GM18907 (cell line): ENCODE measurements at regions not wholly inside any gene's neighbourhood (a gene's known extent, or its start where the extent isn't known, plus 50 kb on each side); places are given as distances from the start of the nearest gene placed in this dataset.
A peak's percentile ranks its signal among the peaks of the same experiment; 100 is the strongest.

Source experiments
- ATAC-seq: cut with Tn5 transposase; IDR thresholded peaks from one replicate; pipeline ENCODE4 v1.9.1; 2021; ENCODE audit warnings: mild to moderate bottlenecking, moderate library complexity; ENCODE audit not compliant: unreplicated experiment

DNA sequence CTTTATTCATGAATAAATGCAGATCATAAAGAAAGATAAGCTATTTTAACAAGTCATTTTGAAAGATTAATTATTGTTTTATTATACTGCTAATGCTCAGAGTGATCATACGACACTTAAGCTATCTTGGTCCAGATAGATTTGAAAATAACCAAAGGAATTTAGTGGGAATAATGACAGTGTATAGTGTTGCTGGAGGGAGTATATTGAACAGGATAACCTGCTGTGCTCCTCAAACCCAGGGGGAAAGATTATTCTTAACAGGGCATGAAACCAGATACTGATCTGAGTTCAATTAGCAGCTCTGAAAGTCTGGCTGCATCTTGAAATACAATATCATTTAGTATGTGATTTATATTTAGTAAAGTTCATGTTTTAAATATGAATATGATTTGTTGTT, 216.3 kb upstream of the ITGA4 start:
- no peak for ATAC-seq

DNA sequence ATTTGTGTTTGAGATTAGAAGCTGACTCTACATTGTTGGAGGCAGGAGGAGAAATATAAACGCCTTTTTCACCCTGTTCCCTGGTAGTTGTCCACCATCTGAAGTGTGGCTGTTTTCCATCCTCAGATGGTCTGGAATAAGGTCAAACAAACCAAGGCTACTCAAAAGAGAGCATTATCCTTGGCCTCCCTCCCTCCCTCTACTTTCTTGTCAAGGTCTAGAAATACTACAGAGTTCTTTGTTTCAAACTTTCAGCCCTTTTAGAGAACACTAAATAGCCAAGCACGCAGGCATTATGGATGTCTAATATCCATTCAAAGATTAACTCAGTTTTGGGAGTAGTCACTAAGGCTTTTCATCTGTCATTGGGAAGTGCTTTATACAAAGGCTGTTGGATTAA, 215.8 kb upstream of the ITGA4 start:
- peak; percentile 9 for ATAC-seq

DNA sequence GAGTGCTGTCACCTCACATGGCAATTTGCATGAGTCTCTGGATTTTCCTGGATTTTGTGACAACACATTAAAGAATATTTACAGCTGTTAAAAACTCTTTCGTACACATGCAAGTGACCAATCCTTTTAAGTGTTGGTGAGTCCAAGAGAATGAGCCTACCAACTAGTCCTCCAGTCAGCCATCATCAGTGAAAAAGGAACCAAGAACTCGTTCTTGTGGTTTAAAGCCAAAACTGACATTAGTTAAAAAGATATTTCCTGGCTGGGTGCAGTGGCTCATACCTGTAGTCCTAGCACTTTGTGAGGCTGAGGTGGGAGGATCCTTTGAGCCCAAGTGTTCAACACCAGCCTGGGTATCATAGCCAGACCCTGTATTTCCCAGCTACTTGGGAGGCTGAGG, 215.4 kb upstream of the ITGA4 start:
- peak; percentile 96 for ATAC-seq

GRCh38 chr2:181242262-181242661, 214.9 kb upstream of the ITGA4 start:
- no peak for ATAC-seq

DNA sequence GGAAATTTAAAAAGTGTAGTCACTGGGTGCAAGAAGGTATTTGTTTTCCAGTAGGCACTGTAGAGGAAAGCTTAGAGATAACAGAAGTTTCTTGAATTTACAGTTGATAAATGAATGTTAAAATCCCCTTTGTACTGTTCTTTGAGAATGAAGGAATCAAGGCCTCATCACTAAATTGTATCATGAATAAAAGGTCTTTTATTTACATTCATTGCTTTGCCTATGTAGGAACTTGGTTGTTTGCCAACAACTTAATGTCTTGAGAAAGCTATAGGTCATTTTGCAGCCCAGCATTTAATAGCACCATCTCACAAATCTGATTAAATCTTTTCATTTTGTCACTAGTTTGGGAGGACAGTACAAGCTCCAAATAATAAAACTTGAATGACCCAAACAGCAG, 213.9 kb upstream of the ITGA4 start:
- ATAC-seq: no peak

DNA sequence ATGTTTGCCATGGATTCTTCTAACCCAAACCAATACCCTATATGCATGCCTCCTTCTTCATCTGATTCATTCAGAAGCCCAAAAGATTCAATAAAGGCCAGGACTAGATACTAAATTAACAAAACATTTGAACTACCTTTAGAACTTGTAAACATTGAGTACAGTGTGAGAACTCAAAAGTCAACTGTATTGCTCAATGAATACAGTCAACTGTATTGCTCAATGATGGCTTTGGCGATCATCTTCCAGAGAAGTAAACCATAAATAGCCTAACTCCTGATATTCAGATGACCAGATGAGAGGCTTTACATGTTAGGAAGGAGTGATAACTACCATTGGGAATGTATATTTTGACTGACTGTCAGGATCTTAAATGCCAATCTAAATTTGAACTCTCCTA, 206.5 kb upstream of the ITGA4 start:
- no peak for ATAC-seq

DNA sequence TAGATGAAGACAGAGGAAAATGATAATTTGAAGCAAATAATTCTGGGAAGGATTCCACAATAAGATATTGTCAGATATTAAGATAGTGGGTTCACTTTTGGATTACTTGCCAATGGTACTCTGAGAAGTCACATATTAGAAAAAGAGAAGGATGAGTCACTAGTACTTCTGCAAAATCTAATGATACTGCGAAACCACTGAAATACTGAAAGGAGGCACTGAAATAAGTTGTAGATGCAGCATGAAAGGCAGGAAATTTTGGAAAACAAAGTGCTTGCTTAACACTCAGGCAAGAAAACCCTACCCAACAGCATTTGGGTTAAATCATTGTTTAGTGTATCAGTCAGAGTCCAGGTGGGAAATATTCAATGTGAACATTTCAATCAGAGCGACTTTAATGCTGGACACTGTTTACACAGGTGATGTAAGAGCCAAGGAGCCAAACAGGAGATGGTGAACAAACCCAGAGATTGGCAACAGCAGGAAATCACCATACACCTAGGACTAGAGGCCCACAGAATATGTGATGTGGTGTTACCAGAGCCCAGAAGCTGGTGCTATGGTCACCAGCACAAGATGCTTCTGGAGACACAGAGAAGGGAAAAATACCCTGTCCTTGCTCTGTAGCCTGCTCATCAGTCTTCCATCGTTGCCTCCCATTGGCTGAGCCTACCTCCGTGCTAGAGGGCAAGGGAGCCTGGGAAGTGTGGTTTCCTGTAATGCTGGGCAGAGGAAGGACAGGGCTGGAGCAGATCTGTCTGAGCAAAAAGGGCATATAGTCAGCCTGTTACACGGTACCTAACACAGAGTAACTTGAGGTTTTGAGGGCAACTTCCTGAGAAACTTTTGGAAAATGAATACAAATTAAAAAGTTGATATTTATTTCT, 204.7 kb upstream of the ITGA4 start:
- no peak for ATAC-seq

DNA sequence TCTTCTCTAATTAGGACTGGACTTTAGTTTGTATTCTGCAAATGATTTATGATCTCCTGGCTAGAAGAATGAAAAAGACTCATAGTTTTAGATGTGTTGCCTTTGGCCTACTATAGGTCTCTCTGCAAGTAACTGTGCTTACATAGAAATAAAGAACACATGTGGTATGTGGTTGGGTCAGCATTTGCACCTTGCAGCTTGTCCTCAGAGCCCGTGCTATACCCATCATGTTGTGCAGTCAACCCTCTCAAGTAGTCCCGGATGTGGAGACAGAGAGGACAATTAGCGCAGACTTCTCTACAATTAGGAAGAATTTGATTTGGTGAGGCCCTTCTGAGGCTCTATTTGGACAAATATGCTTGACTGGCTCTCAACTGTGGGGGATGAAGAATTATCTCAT, 203.7 kb upstream of the ITGA4 start:
- ATAC-seq: no peak

- no peak for ATAC-seq
These were observed 201.5 kb upstream of the ITGA4 start for GRCh38 chr2:181255651-181256050.

- ATAC-seq: no peak
These were observed 198.5 kb upstream of the ITGA4 start for GRCh38 chr2:181258720-181259119.

DNA sequence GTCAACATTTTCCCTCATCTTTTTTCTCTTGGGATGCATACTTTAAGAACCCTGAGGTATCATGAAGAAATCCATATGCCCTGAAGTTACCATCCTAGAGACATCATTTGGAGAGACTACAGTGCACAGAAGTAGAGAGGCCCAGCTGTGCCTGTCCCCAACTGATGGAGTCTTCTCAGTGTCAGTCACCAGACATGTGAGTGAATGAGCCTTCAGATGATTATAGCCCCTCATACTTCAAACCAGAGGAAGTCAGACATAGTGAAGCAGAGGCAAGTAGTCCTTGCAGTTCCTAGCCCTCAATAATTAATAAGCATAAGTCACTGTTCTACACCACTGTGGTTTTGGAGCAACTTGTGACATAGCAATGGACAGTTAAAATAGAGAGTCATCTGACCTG, 194.4 kb upstream of the ITGA4 start:
- no peak for ATAC-seq

DNA sequence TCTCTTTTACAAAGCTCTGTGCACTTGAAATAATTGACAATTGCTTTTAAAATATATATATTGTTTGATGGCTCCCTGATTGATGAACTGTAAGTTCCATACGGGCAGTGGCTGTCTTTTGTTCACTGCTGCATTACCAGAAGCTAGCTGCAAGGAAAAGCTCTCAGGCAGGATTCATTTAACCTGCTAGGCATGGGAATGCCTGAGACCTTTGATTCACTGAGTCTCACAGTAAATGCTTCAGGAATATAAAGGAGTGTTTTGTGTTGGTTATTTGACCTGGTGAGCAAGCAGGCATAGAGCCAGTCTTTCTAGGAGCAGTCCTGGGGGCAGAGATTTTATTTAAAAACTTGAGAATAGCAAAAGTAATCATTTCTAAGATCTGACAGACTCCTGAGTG, 193.2 kb upstream of the ITGA4 start:
- ATAC-seq: no peak

DNA sequence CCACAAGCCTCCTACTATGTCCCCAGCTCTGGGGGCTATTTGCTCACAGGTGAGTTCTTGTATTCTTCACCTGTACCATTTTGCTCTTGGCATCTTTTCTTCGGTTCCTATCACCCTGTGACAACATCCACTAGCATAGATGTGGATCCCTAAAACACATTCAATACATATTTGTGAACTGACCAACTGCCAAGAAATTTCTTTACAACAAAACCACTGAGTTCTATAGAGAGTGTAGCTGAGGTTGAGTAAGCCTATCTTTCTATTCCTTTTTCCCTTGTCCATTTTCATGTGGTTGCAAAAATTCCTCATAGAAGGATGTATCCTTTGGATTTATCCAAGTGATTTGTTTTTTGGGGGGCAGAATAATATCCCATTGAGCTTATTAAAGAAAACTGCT, 192.7 kb upstream of the ITGA4 start:
- no peak for ATAC-seq

DNA sequence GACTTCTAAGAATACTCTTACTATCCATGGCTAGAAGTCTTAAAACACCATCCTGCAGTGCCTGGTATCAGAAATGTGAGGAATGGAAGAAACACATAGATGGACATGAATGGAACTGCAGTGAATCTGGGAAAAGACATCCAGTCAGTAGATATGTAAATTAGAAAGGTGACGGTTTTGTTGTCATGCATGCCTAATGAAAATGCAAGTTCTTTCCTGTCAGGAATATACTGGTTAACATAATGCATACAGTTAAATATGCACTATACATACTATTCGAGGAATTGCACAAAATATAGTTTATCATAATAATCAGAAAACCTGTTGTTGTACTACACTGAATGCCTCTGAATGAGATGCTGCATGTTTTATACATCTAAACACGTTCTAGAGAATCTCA, 190.6 kb upstream of the ITGA4 start:
- ATAC-seq: no peak

GRCh38 chr2:181268174-181268867, 188.9 kb upstream of the ITGA4 start:
- peak; percentile 83 for ATAC-seq

DNA sequence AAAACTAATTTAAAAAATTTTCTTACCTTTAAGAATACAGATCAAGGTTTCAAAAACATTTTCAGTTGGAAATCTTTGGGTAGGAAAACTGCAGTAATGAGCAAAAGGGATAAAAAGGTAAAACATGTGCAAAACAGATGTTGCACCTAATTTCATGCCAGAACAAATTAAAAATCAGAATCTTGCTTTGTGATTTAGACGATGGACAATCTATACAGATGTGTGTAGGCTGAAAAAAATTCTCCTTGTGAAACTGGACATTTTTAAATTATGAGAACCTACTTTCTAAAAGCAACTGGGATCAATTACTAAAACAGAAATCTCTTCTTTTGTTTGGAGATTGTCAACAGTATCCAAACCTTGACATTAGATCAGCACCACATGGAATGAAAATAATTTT, 183.2 kb upstream of the ITGA4 start:
- ATAC-seq: no peak

DNA sequence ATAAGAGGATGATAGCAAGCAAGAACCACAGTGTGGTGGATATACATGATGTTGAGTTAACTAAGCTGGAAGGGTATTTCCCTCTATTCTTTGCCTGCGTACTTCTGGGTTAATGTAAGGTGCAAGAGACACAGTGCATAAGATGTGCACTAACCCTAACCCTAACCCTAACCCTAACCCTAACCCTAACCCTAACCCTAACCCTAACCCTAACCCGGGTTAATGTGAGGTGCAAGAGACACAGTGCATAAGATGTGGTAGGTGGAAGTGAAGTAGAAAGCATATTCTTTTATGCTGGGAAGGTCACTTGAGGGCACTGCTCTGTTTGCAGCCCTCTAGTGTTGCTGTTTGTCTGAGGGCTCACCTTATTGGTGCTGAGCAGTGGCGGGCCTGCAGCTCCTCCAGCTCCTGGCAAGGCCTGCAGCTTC, 181.5 kb upstream of the ITGA4 start:
- no peak for ATAC-seq

DNA sequence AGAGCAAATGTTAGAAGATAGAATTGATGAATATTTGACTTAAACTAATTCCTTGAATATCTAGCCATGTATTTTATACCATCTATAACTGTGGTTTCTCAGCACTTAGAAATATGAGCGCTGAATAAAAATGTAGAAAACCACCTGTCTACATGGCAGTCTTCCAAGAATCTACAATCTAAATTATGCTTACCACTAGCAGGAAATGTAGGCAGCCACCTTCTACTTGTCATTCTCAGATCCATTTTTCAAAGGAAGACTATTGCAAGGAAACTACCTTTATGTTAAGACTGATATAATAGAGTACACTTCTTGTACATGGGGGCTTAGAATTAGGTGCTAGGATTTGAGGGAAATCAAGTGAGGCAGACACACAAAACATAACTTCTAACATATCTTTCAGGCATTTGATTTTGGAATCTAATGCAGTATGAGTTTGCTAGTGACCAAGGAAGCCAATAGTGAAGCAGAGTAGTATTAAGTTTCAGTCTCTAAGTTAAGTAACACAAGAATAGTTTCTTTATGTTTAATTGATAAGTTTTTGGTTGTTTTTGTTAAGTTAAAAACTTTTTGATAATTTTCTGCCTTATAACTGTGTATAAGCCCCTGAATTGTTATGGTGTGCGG, 175.9 kb upstream of the ITGA4 start:
- no peak for ATAC-seq

- ATAC-seq: no peak
These were observed 172.1 kb upstream of the ITGA4 start for GRCh38 chr2:181285116-181285515.

GRCh38 chr2:181289698-181290097, 167.5 kb upstream of the ITGA4 start:
- no peak for ATAC-seq

DNA sequence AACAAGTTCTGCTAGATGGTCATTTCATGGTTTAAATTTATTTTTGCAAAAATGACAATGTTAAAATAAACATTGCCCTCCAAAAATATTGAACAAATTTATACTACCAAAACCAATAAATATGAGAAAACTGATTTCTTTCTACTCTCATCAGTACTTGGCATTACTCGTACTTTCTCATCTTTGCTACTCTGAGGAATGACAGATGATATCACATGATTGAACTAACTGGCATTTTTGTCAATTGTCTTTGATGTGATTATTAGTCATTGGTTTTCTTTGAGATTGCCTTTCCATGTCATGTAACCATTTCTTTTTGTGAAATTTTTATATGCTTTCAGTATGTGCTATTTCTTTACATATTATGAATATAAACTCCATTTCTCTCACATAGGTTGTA, 167.0 kb upstream of the ITGA4 start:
- ATAC-seq: no peak

DNA sequence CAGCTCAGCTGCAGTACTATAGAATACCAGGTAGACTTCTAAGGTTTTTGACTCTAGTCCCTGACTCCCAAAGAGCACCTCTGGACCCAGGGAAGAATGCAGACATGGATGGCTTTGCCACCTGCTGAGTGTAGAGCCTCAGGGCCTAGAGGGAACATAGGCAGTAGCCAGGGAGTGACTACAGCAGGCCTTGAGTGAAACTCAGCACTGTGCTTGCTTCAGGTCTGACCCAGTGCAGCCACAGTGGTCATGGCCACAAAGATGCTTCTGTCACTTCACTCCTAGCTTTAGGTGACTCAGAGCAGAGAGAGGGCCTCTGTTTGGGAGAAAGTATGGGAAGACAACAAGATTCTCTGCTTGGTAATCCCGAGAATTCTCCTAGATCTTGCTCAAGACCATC, 162.2 kb upstream of the ITGA4 start:
- no peak for ATAC-seq
